GM18511 (cell line): ENCODE measurements at regions not wholly inside any gene's neighbourhood (a gene's known extent, or its start where the extent isn't known, plus 50 kb on each side); places are given as distances from the start of the nearest gene placed in this dataset.

Experiments
- ATAC-seq: cut with Tn5 transposase; IDR thresholded peaks from one replicate; pipeline ENCODE4 v1.9.1; 2021; ENCODE audit warnings: mild to moderate bottlenecking, moderate library complexity; ENCODE audit not compliant: unreplicated experiment

GRCh38 chr2:190783513-190784263, 96.9 kb upstream of the GLS start:
- no peak for ATAC-seq

DNA sequence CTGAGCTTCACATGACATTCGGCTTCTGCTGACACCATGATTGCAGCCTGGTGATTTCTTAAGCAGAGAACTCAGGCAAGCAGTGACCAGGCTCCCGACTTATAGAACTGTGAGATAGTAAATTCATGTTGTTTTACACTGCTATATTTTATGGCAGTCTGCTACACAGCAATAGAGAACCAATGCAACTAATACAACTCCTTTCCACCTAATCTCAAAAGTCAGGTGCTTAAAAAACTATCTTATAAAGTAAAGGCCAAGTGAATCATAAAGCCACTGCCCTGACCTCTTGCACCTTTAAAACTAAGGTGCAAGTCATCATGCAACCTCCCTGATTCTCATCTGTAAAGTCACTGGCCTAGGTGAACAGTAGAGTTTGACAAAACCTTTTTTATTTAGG, 95.3 kb upstream of the GLS start:
- no peak for ATAC-seq

GRCh38 chr2:190786404-190787166, 94.0 kb upstream of the GLS start:
- no peak for ATAC-seq

- ATAC-seq: no peak
Measured at GRCh38 chr2:190787743-190788235, 92.8 kb upstream of the GLS start.

DNA sequence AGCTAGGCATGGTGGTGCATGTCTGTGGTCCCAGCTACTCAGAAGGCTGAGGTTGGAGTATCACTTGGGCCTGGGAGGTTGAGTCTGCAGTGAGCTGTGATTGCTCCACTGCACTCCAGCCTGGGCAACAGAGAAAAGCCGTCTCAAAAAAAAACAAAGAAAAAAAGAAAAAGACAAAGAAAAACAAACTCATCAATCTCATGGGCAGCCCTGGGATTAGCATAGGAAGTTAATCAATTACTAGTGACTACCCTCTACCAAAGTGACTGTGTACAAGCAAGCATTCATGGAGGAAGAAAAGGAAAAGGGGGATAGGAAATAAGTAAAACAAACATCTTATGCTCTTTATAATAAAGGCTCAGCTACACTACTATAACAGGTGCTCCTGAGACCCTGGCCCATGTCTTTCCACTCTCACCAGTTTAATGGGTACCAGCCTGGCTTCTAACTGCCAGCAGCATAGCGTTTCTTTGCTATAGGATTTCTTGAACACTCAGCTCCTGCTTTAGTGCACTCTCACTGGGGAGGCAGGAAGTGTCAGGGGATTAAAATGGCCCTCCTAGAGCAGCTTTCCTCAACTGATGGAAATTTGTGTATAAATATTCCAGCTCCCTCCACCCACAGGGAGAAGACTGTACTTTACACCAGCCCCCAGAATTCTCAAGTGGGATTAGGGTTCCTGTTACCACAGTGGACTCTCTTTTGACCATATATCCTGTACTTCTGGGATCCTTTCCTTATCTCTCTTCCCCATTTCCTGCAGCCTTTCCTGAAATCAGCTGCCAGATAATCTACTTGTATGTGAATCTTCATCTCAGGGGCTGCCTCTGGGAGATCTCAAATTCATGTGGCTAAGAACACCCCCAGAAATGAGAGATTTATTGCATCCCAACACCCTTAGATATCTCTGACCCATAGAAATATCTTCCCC, 91.3 kb upstream of the GLS start:
- ATAC-seq: no peak

GRCh38 chr2:190791347-190791975, 89.2 kb upstream of the GLS start:
- ATAC-seq: no peak

DNA sequence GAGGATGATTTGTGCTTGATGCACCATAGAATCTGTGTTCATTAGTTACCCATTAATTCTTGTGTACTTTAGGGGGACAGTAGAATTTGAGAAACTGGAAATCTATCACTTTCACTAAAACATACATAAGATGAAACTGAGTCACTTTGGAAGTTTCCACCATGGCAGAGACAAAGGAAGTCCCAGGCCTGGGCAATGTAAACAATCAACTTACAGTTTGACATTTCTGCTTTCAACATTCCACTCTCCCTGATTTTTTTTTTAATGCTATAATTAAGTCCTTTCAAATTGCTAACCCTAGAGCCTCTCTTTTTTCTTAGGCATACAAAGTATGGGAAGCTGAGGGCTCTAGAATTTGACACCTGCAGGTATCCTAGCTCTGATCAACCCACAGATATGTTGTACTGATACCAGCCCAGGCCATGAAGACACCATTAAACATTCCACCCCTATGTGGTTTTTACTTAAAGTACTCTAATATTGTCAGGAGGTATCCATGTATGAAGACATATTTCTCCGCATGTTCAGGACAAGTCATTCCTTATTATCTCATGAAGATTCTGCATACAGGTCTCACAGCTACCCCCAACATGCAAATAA, 88.5 kb upstream of the GLS start:
- no peak for ATAC-seq

DNA sequence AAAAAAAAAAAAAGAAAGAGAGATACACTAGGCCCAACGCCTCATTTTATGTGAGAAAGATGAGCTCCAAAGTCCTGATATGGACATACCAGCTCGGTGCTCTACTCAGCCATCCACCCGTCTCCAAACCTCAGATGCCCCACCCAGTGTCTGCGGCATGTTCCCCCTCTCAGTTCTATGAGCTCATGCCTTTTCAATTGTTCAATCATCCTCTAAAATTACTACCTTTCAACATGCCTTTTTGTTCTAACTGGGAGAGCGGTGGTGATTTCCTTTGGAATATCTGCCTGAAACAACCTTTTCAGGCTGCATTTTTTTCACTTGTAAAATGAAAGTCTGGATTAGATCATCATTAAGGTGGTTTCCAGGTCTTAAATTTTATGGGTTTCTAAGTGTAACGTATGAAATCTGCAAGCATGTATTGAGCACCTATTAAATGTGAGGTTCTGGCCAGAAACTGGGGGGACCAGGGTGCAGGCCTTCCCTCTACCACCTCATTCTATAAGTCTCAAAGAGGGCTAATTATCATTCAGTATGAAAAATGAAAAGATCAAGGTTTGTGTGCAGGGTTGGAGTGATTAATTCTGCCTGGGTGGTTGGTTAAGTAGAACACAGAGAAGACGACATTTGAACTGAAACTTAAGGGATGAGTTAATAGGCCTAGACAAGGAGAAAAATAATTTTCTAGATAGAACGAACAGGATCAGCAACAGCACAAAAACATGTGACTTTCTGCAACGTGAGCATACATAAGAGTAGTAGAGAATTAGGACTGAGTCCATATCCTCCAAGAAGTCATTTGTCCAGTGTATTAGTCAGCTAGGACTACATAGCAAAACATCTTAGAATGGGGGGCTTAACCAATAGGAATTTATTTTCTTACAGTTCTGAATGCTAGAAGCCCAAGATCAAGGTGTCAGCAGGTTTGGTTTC, 87.4 kb upstream of the GLS start:
- peak; percentile 47 for ATAC-seq

DNA sequence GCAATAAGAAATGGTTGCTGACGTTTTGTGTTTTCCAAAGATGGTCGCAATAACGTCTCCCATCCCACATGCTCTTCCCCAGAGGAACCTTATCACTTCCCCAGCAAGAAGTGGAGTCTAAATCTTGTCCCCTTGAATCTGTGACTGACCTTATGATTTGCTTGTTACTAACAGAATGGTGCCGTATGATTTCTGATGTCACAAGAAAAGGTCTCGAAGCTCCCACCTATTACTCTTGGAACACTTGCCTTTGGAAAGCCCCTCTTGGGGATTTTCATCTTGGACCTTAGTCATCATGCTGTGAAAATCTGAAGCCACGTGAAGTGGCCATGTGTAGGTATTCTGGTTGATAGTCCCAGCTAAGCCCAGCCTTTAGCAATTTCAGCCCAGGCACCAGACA, 86.2 kb upstream of the GLS start:
- no peak for ATAC-seq

DNA sequence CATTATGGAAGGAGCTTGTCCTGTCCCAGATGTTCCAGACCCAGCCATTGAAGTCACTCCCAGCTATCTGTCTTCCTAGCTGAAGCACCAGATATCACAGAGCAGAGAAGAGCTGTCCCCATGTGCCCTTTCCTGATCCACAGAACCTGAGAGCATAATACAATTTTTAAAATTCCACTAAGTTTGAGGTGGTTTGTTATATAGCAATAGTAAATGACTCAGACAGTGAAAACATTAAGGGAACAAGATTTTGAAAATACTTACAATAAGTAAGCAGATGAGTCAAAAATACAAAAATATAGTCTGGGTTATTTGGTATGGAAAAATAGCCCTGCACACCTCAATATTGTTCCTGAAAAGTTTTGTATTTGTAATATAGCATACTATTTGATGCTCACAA, 85.8 kb upstream of the GLS start:
- ATAC-seq: no peak

DNA sequence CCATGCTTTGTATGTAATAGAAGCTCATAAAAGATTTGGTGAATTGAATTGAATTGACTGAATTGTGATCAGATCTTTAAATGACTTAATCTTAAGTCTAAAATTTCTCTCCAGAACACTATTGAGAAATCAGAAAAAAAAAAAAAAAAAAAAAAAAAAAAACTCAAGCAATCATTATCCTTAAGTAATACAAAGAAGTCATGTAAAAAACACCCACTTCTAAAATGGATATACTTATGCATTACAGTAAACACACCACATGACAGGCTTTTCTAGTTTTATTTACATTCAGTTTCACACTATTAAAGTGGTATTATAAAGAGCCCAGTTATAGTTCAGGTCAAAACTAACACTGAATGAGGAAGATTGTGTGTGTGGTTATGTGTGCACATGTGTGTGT, 84.9 kb upstream of the GLS start:
- ATAC-seq: no peak

GRCh38 chr2:190799999-190800398, 80.6 kb upstream of the GLS start:
- ATAC-seq: no peak

DNA sequence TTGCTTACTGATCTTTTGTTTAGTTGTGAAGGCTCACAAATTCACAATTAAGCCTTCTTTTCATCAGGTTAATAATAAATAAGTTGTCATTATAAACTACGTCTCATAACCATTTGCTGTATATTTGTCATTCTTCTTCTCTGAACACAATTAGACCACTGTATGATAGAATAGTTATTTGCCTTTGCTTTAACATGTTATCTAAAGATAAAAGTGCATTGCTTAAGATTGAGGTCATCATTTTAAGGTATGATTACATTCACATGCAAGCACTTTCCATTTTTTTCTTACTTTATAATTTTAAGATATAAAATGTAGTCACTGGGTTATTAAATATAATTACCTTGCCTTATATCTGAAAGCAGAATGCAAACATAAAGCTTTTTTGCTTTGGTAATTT, 80.1 kb upstream of the GLS start:
- no peak for ATAC-seq

GRCh38 chr2:190802129-190802528, 78.5 kb upstream of the GLS start:
- ATAC-seq: no peak

DNA sequence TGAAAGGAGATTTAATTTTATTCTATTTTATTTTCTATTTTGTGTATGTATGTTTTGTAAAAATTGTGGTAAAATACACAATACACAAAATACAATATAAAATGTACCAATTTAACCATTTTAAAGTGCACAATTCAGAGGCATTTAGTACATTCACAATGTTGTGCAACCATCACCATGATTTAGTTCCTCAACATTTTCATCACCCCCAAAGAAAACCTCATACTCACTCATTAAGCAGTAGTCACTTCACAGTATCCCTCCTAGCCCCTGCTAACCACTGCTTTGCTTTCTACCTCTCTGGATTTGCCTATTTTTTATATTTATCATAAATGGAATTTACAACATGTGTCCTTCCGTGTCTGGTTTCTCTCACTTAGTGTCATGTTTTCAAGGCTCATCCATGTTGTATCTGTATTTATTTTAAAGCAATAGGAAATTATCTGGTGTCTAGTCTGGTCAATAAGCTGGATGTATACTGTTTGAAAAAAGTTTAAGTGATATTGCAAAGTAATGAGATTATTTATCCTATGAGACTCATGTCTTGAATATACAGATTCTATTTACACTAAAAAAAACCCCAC, 77.9 kb upstream of the GLS start:
- ATAC-seq: no peak

GRCh38 chr2:190804182-190804795, 76.3 kb upstream of the GLS start:
- ATAC-seq: no peak

DNA sequence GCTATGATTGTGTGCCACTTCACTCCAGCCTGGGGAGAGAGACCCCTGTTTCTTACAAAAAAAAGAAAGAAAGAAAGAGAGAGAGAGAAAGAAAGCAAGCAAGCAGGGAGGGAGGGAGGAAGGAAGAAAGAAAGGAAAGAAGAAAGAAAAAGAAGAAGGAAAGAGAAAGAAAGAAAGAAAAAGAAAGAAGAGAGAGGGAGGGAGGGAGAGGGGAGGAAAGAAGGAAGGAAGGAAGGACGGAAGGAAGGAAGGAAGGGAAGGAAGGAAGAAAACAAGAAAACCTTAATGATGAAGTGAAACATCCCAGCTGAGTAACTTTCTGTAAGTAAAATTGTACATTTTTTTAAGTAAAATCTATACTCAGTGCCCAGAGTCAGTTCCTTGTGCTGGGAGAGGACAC, 75.5 kb upstream of the GLS start:
- ATAC-seq: no peak

- no peak for ATAC-seq
Measured at GRCh38 chr2:190805843-190806242, 74.8 kb upstream of the GLS start.

- no peak for ATAC-seq
Measured at GRCh38 chr2:190807886-190808285, 72.7 kb upstream of the GLS start.
